GM12872 (cell line): ENCODE measurements at regions not wholly inside any gene's neighbourhood (a gene's known extent, or its start where the extent isn't known, plus 50 kb on each side); places are given as distances from the start of the nearest gene placed in this dataset.

Source experiments
- CTCF ChIP-seq: IDR thresholded peaks from 3 replicates; pipeline ENCODE4 v1.5.1; 2011; ENCODE audit warnings: low read depth, mild to moderate bottlenecking, low read length, moderate library complexity; ENCODE audit not compliant: insufficient read depth

DNA sequence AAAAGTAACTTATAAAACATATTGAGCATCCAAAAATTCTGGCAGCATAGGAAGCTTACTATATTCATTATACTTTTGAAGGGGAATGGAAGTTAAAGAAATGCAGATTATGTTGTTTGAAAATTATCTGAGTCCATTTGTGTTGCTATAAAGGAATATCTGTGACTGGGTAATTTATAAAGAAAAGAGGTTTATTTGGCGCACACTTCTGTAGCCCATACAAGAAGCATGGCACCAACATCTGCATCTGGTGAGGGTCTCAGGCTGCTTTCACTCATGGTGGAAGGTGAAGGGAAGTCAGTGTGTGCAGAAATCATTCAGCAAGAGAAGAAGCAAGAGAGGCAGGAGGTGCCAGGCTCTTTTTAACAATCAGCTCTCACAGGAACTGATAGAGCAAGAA lies 55.5 kb upstream of the BACH1 start:
- no peak for TF ChIP-seq CTCF

DNA sequence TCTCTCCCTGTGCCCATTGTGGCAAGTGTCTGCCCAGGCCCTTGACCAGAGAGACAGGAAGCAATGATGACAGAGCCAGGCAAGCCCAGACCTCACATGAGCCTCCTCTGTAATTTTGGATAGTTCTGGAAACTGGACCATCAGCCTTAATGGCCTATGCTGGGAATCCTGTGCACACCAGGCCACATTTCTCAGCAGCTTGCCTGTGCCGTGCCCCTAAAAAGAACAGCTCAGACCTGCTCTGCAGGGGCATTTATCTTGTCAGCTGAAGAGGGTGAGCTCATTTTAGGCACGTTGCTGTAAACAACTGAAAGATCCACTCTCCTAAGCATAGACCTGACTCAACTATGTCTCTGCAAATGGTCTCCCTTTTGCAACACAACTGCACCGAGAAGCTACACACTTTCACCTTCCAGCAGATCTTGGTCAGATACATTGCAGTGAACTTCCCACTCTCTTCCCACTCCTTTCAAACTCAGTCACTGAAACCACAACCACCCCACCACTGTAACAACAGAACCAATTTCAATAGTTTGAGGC lies 53.5 kb upstream of the BACH1 start:
- TF ChIP-seq CTCF = no peak

DNA sequence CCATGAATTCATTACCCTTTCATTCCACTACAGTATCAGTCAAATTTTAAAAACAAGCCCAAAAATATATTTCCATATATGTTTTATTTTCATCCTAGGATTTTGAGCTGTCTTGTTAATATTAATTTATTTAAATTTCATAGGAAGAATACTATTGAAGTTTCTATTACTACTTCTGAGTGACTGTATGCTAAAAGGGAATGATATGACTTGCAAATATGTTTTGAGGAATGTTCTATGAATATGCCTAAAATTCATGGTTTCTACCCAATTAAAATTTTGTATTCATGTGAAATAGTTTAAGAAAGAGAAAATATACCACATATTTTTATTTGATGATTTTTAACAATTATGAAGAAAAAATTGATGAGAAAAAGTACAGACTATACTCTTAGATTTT lies 52.9 kb upstream of the BACH1 start:
- no peak for TF ChIP-seq CTCF

DNA sequence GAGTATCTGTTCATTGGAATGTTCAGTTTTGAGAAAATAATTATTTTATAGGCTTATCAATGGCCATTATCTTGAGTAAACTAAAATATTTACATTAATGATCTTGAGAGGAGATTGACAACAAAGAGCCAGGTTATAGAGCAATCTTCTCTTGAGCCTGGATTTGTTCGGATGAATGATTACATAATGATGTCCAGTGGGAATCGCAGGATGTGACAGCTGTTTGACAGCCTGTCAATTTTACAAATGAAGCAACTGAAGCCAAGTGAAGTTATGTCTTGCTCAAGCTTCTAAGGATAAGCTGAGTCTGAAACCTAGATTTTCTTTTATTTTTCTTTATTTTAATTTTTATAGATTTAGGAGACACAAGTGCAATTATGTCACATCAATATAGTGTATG lies 52.1 kb upstream of the BACH1 start:
- no peak for TF ChIP-seq CTCF

DNA sequence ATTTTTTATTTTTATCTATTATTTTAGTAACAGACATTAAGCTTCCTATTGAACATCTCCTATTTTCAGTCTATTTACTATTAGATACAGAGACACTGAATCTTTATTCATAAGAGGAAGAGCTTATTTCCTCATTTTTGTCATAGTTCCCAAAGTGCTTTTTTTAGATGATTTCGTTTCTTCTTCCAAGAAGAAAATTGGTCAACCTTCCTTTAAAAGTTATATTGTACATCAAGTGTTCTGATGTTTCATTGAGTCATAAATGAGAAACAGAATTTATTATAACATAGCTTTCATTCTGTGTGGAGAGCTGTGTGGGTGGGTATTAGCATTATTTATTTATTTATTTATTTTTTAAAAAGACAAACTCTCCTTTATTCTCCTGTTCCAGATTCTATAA lies 50.6 kb upstream of the BACH1 start:
- no peak for TF ChIP-seq CTCF
